ENCODE measurements at regions not wholly inside any gene's neighbourhood (a gene's known extent, or its start where the extent isn't known, plus 50 kb on each side); places are given as distances from the start of the nearest gene placed in this dataset.
"Not testable (repeated sequence)": the region's sequence is repeated elsewhere in the genome, so short reads cannot be mapped to it uniquely, and the experiment has no call there.

DNA sequence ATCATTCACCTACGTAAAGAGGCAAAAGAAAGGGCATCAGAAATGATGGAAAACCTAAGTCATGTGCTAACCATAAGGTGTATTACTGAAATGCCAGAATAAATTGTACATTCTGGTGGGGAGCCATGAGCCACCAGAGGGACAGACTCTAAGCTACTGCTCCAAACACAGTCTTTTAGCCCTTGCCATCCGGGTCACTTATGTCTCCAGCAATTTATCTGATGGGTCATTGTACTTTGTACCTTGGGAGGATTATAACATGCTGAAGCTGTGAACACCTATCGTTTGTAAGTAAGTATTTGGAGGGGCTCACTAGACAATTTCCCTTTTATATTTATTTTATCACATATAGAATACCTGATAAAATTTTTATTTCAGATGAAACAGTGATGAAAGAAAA lies 495.1 kb downstream of the KIF4B start:
- DNase-seq (ENCODE audit: low spot score), result no peak

DNA sequence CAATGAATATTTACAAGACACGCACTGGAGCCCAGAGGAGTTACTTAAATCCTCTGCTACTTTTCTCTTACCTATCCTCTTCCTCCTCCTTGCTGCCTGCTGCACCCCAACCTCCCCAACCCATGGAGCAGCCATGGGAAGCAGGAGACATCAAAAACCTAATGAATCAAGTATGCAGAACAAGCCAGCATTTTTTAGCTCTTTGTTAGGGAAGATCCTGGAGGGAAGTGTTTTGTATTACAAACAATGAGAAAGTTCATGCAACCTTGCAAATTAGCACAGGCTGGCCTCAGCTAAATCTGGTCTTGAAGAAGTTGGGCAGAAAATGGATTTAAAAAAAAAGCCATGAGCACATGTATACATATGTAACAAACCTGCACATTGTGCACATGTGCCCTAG lies 498.8 kb downstream of the KIF4B start:
- no peak for DNase-seq (ENCODE audit: low spot score)

DNA sequence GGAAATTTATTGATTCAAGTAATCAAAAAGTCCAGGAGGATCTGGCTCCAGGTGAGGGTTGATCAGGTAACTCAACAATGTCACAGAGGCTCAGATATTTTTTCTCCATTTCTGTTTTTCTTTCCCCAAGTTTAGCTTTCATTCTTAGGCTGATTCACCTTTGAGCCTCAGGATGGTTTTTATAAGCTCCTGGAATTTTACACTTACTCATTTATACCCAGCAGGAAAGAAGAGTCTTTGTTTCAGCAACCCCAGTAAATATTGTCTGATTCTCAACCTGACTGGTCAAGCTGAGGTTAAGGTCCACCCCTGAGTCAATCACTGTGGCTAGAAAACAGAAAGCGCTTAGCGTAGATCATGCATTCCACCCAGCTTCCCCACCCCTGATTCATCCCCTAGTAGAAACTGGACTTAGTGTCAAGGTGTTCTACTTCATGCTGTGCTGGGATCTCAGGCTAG lies 500.6 kb downstream of the KIF4B start:
- peak; percentile 12 for DNase-seq (ENCODE audit: low spot score)

DNA sequence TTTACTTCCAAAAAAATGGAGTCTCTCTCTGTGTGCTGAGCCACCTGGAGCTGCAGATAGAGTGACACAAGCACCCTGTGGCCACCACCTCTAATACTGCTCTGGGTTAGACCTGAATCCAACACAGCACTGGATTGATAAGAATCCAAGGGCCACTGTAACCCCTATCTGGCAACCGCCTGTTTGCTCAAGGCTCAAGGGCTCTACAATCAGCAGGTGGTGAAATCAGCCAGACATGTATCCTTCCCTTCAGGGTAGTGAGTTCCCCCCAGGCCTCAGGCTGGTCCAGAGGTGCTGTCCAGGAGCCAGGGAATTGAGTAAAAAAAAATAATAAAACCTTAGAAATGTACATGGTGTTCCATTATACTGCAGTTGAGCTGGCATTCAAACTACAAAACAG lies 509.0 kb downstream of the KIF4B start:
- DNase-seq (ENCODE audit: low spot score), result no peak

DNA sequence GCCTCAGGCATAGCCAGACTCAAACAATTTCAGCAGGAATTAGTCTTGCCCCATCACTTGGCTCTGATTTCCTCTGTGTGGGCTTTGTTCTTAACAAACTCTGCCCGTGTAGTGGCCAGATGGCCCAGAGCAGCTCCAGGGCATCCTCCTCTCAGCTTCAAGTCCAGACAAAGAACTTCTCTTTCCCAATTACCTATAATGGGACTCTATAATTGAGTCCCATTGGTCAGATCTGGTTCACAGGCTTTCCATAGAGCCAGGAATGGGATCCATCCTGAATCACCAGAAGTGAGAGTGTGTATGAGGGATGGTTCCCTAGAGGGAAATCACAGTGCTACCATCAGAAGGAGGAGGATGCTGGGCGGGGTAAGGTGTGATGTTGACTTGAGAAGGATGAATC lies 515.8 kb downstream of the KIF4B start:
- no peak for DNase-seq (ENCODE audit: low spot score)

DNA sequence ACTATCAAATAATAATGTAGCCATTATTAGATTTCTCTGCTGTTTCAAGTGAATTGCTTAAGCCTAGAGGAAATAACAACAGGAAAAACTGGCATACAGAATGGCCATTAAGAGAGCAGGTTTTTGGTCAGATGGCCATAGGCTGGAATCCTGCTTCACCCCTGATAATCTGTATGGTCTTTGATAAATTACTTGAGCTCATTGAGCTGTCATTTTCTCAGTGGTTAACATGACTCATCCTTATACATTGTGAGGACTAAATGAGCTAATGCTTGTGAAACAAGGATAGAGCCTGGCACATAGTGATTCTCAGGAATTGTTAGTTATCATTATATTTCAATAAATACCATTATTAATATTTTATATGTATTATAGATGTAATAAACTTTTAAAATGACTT lies 516.5 kb downstream of the KIF4B start:
- peak; percentile 21 for DNase-seq (ENCODE audit: low spot score)

DNA sequence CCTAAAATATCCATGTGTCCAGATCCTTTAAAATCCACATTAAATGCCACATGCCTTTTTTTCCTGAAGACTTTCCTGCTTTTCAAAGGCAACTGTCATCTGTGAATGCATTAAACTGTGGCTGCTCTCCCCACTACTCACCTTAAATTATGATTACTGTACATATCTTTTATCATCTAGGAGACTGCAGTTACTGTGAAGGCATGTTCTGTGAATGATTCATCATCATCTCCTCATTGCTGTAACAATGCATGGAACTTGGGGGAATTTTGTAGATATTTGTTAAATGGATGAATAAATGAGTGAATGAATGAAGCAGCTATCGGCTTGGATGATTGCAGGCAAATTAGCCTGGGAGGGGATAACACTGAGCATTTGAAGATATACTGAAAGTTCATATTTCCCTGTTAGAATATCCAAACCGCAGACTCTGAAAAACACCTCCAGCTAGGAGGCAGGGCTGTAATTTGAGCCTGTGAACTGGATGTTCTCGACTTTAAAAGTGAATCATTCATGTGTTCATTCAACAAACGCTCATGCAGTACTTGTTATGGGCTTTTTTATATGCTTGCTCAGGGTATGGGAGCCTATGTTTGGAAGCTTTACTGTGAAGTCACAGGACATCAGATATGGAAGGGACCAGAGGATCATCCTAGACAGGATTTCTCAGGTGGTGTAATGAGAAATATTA lies 519.2 kb downstream of the KIF4B start:
- DNase-seq (ENCODE audit: low spot score), result no peak

DNA sequence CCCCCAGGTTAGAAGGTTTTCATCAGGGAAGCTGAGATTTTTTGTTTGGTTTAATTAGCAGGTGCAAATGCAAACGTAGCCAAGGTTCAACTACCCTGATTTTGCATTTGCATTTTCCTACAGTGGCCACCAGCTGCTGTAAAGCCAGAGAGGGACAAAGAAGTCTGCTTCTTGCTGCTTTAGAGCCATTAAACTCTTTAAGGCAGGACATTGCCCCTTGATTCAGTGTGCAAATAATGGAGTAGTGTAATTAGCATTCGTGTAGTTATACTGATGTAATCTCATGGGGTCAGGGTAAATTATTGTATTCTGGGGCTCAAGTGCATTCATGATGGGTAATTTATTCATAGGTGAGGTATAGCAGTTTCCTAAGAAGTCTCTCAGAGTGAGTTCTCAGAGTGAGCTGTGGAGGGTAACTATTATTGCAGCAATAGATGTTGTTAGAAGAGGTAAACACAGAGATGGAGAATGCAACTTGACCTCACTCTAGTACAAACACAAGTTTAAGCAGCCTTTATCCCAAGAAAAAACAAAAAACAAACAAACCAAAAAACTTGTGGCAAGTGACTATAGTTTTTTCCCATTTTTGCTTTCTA lies 526.5 kb downstream of the KIF4B start:
- no peak for DNase-seq (ENCODE audit: low spot score)

DNA sequence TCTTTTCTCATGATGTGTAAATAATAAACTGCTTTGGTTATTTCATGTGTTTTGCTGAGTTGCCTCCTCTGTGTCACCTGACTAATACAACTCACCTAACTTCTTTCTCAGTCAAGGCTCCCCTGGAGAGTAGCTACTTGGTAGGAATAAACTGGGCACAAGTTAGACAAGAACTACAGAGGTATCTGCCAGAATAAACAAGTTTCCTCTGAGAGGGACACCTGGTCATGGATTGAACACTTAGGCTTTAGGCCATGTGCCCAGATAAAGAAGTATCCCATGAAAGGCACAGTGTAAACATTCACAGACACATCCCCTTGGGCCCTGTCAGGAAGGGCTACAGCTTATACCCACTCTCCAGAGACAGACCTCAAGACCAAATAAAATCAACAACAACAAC lies 532.5 kb downstream of the KIF4B start:
- no peak for DNase-seq (ENCODE audit: low spot score)

DNA sequence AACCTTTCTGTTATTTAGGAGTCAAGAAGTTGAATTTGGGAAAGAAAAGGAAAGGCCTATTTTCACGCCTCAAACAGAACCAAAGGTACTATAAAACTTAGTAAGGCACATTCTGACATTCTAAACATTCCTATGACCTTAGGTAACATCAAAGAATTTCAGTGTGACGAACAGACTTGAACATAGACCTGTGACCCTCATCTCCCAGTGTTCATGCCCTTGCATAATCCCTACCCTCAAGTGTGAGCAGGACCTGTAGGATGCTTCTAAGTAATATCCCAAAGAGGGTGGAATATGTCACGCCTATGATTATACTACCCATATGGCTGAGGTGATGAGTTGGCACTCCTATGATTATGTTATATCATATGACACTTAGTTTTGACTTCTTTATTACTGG lies 540.9 kb downstream of the KIF4B start:
- DNase-seq (ENCODE audit: low spot score), result no peak

DNA sequence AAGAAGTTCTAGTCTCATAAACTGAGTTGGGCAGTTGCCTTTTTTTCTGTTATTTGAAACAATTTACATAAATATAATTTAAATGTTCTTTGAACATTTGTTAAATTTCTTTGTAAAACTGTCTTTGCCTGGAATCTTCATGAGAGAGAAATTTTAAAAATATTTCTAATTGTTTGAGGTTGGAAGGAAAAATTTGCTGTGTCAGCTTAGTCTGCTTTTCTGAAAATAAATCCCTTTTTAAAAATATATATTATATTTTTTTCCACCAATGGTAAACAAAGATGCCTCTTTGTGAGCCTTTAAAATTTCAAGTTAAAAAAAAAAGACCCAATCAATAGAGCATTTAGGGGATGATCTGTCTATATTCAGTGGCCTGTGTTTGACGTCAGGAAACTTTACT lies 542.7 kb downstream of the KIF4B start:
- DNase-seq (ENCODE audit: low spot score), result no peak

DNA sequence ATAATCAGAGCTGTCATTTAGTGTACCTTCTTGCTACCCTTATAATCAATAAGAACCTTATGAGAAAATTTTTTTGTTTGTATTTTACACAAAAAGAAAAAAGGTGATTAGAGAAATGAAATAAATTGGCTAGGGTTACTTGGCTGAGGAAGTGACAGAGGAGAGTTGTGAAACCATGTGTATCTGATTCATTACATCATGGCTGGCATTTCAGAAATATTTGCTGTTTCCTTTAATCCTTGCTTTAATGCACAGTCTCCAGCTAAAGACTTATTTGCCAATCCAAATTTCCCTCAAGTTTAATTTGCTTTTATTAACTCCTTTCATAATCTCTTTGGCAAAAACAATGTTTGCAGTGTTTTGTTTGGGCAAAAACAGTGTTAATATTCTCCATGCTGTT lies 543.1 kb downstream of the KIF4B start:
- DNase-seq (ENCODE audit: low spot score), result no peak

DNA sequence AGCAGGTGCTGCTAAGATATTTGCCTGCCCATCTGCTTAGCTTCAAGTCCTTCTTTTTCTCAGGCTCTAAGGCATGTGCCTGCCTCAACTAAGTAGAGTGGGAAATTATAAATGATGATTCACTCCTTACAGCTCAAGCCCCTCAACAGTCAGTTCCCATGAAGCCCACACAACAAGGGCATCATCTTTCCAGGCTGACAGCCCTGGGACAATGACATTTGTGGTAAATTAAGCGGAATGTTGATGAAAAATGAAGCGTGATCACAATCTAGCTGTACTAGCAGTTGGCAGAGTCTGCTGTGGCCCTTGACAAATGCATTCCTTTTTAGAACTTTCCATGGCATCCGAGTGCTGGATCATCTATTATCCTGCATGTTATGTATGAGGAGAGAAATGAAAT lies 548.6 kb downstream of the KIF4B start:
- DNase-seq (ENCODE audit: low spot score), result no peak

DNA sequence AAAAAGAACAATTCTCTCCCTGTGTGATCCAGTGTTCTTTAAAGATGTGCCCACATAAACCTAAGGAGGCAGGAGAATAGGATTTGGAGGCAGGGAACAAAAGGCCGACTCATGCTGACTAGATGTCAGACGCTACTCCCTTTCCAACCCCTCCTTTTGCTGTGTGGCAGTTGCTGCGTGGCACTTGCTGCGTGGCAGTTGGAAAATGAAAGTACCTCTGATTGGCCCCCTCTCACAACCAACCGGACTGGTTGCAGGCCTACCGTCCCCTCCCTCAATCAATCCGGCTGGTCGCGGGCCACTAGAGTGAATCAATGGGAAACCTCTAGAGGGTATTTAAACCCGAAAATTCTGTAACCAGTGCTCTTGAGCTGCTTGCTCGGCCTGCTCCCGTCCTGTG lies 551.0 kb downstream of the KIF4B start:
- no peak for DNase-seq (ENCODE audit: low spot score)

DNA sequence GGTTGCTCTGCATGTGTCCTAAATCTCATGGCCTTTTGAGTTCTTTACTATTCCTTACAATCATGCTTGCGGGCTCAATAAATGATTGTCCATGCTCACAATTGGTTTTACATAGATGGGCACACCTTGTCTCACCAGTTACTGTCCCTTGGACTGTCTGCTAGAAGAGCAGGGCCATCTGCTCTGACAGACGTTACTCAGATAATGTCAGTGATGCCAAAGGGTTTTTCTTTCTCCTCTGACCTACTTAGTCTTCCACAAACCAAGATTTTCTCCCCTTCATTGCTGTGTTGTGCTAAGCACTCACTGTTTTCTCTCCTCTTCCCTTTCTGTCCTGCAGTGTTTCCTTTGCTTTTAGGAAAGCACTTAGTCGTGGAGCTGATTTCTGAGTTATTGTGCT lies 562.3 kb downstream of the KIF4B start:
- no peak for DNase-seq (ENCODE audit: low spot score)

DNA sequence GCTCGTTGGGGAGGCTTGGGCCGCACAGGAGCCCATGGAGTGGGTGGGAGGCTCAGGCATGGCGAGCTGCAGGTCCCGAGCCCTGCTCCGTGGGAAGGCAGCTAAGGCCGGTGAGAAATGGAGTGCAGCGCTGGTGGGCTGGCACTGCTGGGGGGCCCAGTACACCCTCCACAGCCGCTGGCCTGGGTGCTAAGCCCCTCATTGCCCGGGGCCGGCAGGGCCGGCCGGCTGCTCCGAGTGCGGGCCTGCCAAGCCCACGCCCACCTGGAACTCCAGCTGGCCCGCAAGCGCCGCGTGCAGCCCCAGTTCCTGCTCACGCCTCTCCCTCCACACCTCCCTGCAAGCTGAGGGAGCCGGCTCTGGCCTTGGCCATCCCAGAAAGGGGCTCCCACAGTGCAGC lies 573.3 kb downstream of the KIF4B start:
- not testable (repeated sequence) for DNase-seq (ENCODE audit: low spot score)

DNA sequence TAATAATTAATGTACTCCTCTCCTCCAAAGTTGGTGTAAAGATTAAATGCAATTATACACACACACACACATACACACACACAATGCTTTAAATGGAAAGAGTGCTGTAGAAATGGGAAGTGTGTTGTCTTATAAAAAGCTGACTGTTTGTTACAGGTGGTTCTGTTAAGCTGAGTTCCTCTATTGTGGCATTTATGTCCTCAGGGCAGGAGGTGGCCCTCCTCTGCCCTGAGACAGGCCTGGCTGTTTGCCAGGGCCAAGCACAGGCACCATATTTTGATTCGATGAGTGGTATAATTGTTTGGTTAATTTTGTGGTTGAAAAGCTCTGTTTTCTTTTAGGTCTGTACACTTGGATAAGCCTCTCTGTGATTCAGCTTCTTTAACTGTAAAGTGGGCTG lies 573.9 kb downstream of the KIF4B start:
- DNase-seq (ENCODE audit: low spot score), result no peak

DNA sequence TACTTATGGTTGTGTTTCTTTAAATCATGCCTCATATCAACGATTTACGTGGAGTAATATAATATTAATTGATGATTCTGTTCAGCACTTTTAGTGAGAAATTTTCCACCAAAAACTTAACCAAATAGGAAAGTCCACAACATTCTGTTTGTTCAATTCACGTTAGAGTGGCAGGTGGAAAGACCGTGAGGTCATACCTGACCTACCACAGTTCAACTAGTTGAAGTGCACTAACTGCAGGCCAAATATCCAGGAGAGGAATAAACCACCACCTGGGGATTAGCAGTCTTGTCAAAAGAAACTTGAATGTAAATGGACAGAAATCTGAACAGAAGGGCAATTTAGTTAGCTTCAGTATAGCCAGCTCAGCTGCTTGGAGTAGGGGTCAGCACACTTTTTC lies 577.7 kb downstream of the KIF4B start:
- no peak for DNase-seq (ENCODE audit: low spot score)

DNA sequence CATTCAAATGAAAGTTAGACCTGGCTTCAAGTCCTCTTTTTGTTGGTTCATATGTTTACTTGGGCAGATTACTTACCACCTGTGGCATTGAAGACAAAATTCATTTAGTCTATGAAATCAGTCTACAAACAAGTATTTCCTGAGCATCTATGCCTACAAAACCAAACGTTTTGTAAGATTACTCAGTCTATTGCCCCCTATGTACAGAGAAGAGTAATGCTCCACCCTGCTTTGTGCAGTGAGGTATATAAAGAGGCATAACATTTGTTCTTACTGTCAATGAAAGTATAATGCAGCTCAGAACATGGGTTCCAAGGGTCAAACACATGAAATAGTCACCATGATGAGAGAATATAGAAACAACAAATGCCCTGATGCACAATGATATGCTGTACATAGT lies 580.7 kb downstream of the KIF4B start:
- no peak for DNase-seq (ENCODE audit: low spot score)

DNA sequence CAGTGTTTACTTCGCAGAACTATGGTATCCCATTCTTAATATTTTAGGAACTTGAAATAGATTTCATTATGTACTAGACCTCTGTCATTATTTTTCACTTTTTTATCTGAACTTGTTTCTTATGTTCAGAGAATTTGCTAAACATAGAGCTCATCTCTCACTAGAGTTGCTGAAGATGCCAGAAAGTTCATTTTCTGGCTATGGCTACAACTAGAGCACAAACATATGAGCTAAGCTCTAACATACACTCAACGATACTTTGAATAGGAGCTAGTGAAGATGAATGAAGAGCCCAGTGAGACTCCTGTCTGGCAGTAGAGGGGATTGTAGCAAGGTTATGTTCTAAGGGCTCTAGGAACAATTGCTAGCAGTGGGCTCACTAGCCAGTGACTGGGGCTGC lies 582.2 kb downstream of the KIF4B start:
- DNase-seq (ENCODE audit: low spot score), result no peak

DNA sequence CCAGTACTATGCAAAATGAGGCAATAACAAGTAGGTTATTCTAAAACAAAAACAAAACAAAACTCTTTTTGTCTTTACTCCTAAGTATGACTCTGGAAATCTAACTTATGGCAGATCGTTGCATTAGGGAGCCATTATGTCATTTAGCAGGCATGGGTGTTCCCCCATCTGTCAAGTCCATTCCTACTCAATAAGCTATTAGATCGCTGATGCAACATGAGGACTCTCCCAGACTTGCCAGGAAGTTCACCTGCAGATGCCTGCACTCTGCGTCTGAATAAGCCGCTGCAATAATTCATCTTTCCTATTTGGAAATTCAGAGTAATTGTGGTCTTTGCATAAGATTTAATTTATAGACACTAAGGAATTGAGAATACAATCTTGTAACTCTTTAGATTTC lies 585.0 kb downstream of the KIF4B start:
- DNase-seq (ENCODE audit: low spot score), result no peak

DNA sequence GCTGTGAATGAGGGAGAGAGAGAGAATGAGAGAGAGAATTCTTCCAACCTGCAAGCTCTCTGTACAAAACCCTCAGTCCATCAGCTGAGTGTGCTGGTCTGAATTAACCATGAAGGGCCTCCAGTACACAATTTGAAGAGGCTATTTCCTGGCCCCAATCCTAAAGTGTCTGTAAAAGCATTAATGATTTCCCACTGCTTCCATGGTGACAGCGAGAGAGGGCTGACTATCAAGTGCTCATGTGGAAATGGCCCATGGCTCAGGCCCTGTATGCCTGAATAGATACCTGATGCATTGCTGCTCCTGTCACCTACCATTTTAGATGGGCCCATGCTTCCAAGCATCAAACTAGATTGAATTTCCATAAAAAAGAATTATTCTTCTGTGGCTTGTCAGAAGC lies 592.4 kb downstream of the KIF4B start:
- DNase-seq (ENCODE audit: low spot score), result no peak

DNA sequence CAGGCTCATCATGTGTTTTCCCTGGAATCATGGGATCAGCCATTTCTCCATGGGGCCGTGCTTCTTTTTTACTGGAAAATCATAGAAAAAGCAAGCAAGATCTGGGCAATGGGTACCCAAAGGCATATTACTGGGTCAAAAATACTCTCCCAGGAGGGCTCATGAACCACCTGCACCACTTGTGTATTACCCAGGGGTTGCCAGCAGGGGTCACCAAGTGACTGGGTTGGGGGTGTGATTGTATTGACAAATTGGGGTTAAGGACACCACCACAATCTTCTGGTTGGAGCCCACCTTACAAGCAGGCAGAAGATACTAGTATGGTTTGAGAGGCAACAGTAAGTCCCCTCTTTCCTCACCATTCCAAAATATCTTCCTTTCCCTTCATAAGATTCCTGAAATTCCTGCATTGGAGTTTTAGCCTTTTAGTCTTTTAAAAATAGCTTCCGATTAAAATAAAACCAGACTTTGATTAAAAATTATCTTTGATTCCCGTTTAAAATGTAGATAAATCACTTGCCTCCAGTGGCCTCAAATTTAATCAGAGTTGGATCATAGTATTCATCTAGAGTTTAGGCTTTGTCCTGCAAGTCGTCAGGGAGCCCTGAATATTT lies 603.3 kb downstream of the KIF4B start:
- peak; percentile 16 for DNase-seq (ENCODE audit: low spot score)

DNA sequence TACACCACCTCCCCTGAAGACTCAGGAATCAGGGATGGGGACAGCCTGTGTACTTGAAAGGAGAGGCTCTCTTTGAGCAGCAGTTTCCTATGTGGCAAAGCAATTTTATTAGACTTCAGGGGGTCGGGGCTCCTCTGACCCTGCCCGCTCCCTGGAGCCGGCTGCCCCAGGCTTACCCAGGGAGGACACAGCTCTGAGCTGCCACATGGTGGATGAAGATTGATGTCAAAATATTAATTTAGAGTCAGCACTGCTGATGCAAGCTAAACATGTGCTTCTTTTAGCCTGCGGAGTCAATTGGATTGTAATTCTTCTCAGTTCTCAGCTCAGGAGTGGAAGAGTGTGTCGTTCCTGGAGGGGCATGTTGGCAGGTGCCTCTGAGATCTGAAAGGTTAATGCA lies 606.1 kb downstream of the KIF4B start:
- DNase-seq (ENCODE audit: low spot score), result no peak

Measured in SW480 (cell line).